OCI-LY7 (cell line): ENCODE measurements at regions not wholly inside any gene's neighbourhood (a gene's known extent, or its start where the extent isn't known, plus 50 kb on each side); places are given as distances from the start of the nearest gene placed in this dataset.
"Not testable (repeated sequence)": the region's sequence is repeated elsewhere in the genome, so short reads cannot be mapped to it uniquely, and the experiment has no call there.

ENCODE experiments used
- BruUV-seq: library from RNA; stranded (reverse); fragments of 400-500 nt; replicated peaks from 2 replicates; lab custom pipeline; 2021; lab: Mats Ljungman, UMichigan
- CTCF ChIA-PET: fragments of 300-600 bp; sonication (Branson Sonifier 250); formaldehyde crosslinking; loops from one replicate; lab custom pipeline; 2022; ENCODE audit warnings: antibody characterized with exemption; ENCODE audit not compliant: unreplicated experiment; lab: Charles Lee
- POLR2A ChIA-PET: fragments of 300-600 bp; sonication (Branson Sonifier 250); formaldehyde crosslinking; loops from one replicate; lab custom pipeline; 2022; ENCODE audit warnings: antibody characterized with exemption; lab: Charles Lee
- DNase-seq: peaks from one replicate; pipeline ENCODE4 v3.0.0-alpha.2; 2015; ENCODE audit warnings: low spot score
- H2AFZ ChIP-seq: fragments of 200-600 bp; sonication (generic), shearing (Covaris generic); 2 replicates; pipeline ENCODE4 v1.6.1; 2014; ENCODE audit warnings: mild to moderate bottlenecking, antibody characterized with exemption, low read length, moderate library complexity
- H3K27ac ChIP-seq: fragments of 200-600 bp; sonication (generic); 2 replicates; pipeline ENCODE4 v1.5.1; 2014; ENCODE audit warnings: mixed run types, low read depth, mild to moderate bottlenecking, moderate library complexity, low read length, inconsistent platforms; ENCODE audit not compliant: poor library complexity, severe bottlenecking
- H3K36me3 ChIP-seq: fragments of 200-600 bp; sonication (generic); 2 replicates; pipeline ENCODE4 v1.6.1; 2014; ENCODE audit warnings: mild to moderate bottlenecking, antibody characterized with exemption, low read length, moderate library complexity, mixed read lengths; ENCODE audit not compliant: insufficient read depth
- H3K4me1 ChIP-seq: fragments of 200-600 bp; sonication (generic); 2 replicates; pipeline ENCODE4 v1.5.1; 2014; ENCODE audit warnings: mild to moderate bottlenecking, low read length; ENCODE audit not compliant: insufficient read depth, poor library complexity, severe bottlenecking
- H3K4me2 ChIP-seq: fragments of 200-600 bp; sonication (generic); 2 replicates; pipeline ENCODE4 v1.6.1; 2014; ENCODE audit warnings: mild to moderate bottlenecking, low read length
- H3K4me3 ChIP-seq: fragments of 200-600 bp; sonication (generic); 2 replicates; pipeline ENCODE4 v1.5.1; 2014; ENCODE audit warnings: mild to moderate bottlenecking, low read depth, low read length; ENCODE audit not compliant: poor library complexity, severe bottlenecking
- H3K79me2 ChIP-seq: fragments of 200-600 bp; sonication (generic); 2 replicates; pipeline ENCODE4 v1.6.1; 2016; ENCODE audit warnings: low read depth, mild to moderate bottlenecking, low read length, moderate library complexity, mixed read lengths; ENCODE audit not compliant: insufficient read depth
- H3K9me2 ChIP-seq: fragments of 200-600 bp; sonication (generic); 2 replicates; pipeline ENCODE4 v1.6.1; 2016; ENCODE audit warnings: mild to moderate bottlenecking, low read length, mixed read lengths; ENCODE audit not compliant: insufficient read depth
- H3K9me3 ChIP-seq: fragments of 200-600 bp; sonication (generic); 2 replicates; pipeline ENCODE4 v1.6.1; 2014; ENCODE audit warnings: mild to moderate bottlenecking, mixed run types, low read length, mixed read lengths
- H4K20me1 ChIP-seq: fragments of 200-600 bp; sonication (generic); 2 replicates; pipeline ENCODE4 v1.6.1; 2014; ENCODE audit warnings: mild to moderate bottlenecking, antibody characterized with exemption, low read length, moderate library complexity, mixed read lengths; ENCODE audit not compliant: insufficient read depth
- CTCF ChIP-seq: fragments of 200-600 bp; sonication (generic); conservative IDR thresholded peaks from 2 replicates; pipeline ENCODE4 v1.5.1; 2014; ENCODE audit warnings: mild to moderate bottlenecking, antibody characterized with exemption, low read length, moderate library complexity, mixed read lengths
- EZH2phosphoT487 ChIP-seq: fragments of 200-600 bp; sonication (generic); IDR thresholded peaks from 2 replicates; pipeline ENCODE4 v1.6.1; 2018; ENCODE audit warnings: low read depth, borderline replicate concordance, mild to moderate bottlenecking, mixed run types, antibody characterized with exemption, low read length, moderate library complexity, mixed read lengths
- intact Hi-C: fragments of 100-400 bp; cut with micrococcal nuclease; formaldehyde crosslinking; loops from one replicate; pipeline ENCODE4 v1.10.0; 2022; ENCODE audit not compliant: unreplicated experiment

GRCh38 chr7:6889252-6889812, 63.3 kb upstream of the CCZ1B start:
- no peaks in the 10 kb centered on the region for H3K79me2 ChIP-seq
- no peaks in the 10 kb centered on the region for H3K36me3 ChIP-seq
- BruUV-seq, result no TSS peak
- H3K4me1 ChIP-seq, result no peaks in the 10 kb centered on the region
- no peaks in the 10 kb centered on the region for H3K9me3 ChIP-seq
- TF ChIP-seq CTCF (no peak), EZH2phosphoT487 (no peak)
- no peak overlapping the region for H3K27ac ChIP-seq
- no peak overlapping the region for H2AFZ ChIP-seq
- no peak overlapping the region for H3K4me3 ChIP-seq
- H4K20me1 ChIP-seq, result no peaks in the 10 kb centered on the region
- intact Hi-C loops, result no loop called here
- CTCF ChIA-PET, result no interaction called here
- POLR2A ChIA-PET, result no interaction called here
- no peak overlapping the region for H3K4me2 ChIP-seq
- no peak for DNase-seq
- no peaks in the 10 kb centered on the region for H3K9me2 ChIP-seq

GRCh38 chr7:6902097-6902518, 76.0 kb upstream of the CCZ1B start:
- DNase-seq, H3K4me1 ChIP-seq, H3K4me2 ChIP-seq, H3K9me3 ChIP-seq, H3K36me3 ChIP-seq, H2AFZ ChIP-seq, H3K9me2 ChIP-seq, H3K27ac ChIP-seq, POLR2A ChIA-PET, intact Hi-C loops, H3K4me3 ChIP-seq, CTCF ChIA-PET, BruUV-seq, H3K79me2 ChIP-seq, H4K20me1 ChIP-seq: not testable (repeated sequence)

- intact Hi-C loops, H3K9me2 ChIP-seq, H4K20me1 ChIP-seq, BruUV-seq, H3K9me3 ChIP-seq, H3K4me2 ChIP-seq, H3K79me2 ChIP-seq, DNase-seq, H3K27ac ChIP-seq, H2AFZ ChIP-seq, POLR2A ChIA-PET, H3K4me1 ChIP-seq, CTCF ChIA-PET, H3K4me3 ChIP-seq, H3K36me3 ChIP-seq: not testable (repeated sequence)
Measured at GRCh38 chr7:6903289-6903688, 77.2 kb upstream of the CCZ1B start.

- intact Hi-C loops, result not testable (repeated sequence)
Measured at GRCh38 chr7:6903792-6904191, 77.7 kb upstream of the CCZ1B start.

More at GRCh38 chr7:6903792-6904191, 77.7 kb upstream of the CCZ1B start:
- H3K4me2 ChIP-seq, H3K36me3 ChIP-seq, H3K9me2 ChIP-seq, H2AFZ ChIP-seq, CTCF ChIA-PET, H3K27ac ChIP-seq, H3K79me2 ChIP-seq, DNase-seq, H3K4me3 ChIP-seq, H3K9me3 ChIP-seq, BruUV-seq, H3K4me1 ChIP-seq, H4K20me1 ChIP-seq, POLR2A ChIA-PET: not testable (repeated sequence)
